ENCODE measurements at regions not wholly inside any gene's neighbourhood (a gene's known extent, or its start where the extent isn't known, plus 50 kb on each side); places are given as distances from the start of the nearest gene placed in this dataset.

- TF ChIP-seq POLR2A (IDR thresholded peaks at IDR 0.05; ENCODE audit: low read length) (no peak), GATA1 (IDR thresholded peaks at IDR 0.05; ENCODE audit: low read depth, low read length) (no peak)
Measured at GRCh38 chr3:73699327-73699726, 74.6 kb upstream of the PDZRN3 start.
